IMR-90 (cell line): ENCODE measurements at regions not wholly inside any gene's neighbourhood (a gene's known extent, or its start where the extent isn't known, plus 50 kb on each side); places are given as distances from the start of the nearest gene placed in this dataset.

ENCODE experiments used
- ATAC-seq: fragments of 200-7000 bp; cut with Tn5 transposase; 2 replicates; pipeline ENCODE4 v1.9.1; 2020; ENCODE audit warnings: low read depth, mild to moderate bottlenecking, moderate library complexity
- BruUV-seq: library from RNA; stranded (reverse); fragments of 400-500 nt; replicated peaks from 2 replicates; lab custom pipeline; 2021; lab: Mats Ljungman, UMichigan
- CTCF ChIA-PET: fragments of 300-600 bp; formaldehyde crosslinking; extraction: SDS; loops from one replicate; lab custom pipeline; 2021; ENCODE audit warnings: antibody characterized with exemption; lab: Yijun Ruan, JAX
- POLR2A ChIA-PET: fragments of 300-600 bp; sonication (Branson Sonifier 250); formaldehyde crosslinking; loops from one replicate; lab custom pipeline; 2022; ENCODE audit warnings: antibody characterized with exemption; ENCODE audit not compliant: unreplicated experiment; lab: Charles Lee
- DNase-seq: peaks from one replicate; pipeline ENCODE4 v3.0.0; 2013
- H2AFZ ChIP-seq: replicated peaks from 2 replicates; pipeline ENCODE3; 2013; ENCODE audit warnings: low read length, mild to moderate bottlenecking; ENCODE audit not compliant: poor library complexity
- H2AK5ac ChIP-seq: 2 replicates; pipeline ENCODE4 v1.6.1; 2013; ENCODE audit warnings: low read depth, low read length, inconsistent platforms
- H2AK9ac ChIP-seq: replicated peaks from 2 replicates; pipeline ENCODE3; 2013; ENCODE audit warnings: mild to moderate bottlenecking, low read depth, low read length, moderate library complexity; ENCODE audit not compliant: poor library complexity
- H2BK120ac ChIP-seq: 2 replicates; pipeline ENCODE4 v1.6.1; 2013; ENCODE audit warnings: low read depth, low read length, inconsistent platforms
- H2BK15ac ChIP-seq: 3 replicates; pipeline ENCODE4 v1.6.1; 2013; ENCODE audit warnings: low read depth, low read length, inconsistent platforms
- H2BK20ac ChIP-seq: 2 replicates; pipeline ENCODE4 v1.6.1; 2013; ENCODE audit warnings: low read depth, mild to moderate bottlenecking, inconsistent platforms, low read length, moderate library complexity
- H2BK5ac ChIP-seq: 2 replicates; pipeline ENCODE4 v1.6.1; 2013; ENCODE audit warnings: mild to moderate bottlenecking, low read depth, low read length, inconsistent platforms; ENCODE audit not compliant: poor library complexity, severe bottlenecking
- H3K14ac ChIP-seq: replicated peaks from 2 replicates; pipeline ENCODE4 v1.6.1; 2013; ENCODE audit warnings: low read depth, low read length, inconsistent platforms
- H3K18ac ChIP-seq: 2 replicates; pipeline ENCODE4 v1.6.1; 2013; ENCODE audit warnings: low read depth, low read length, control low read depth
- H3K23ac ChIP-seq: 2 replicates; pipeline ENCODE4 v1.6.1; 2013; ENCODE audit warnings: low read depth, low read length, inconsistent platforms
- H3K27ac ChIP-seq: 2 replicates; pipeline ENCODE4 v1.5.1; 2013; ENCODE audit warnings: mild to moderate bottlenecking, control low read depth, low read length; ENCODE audit not compliant: insufficient read depth
- H3K27me3 ChIP-seq: 2 replicates; pipeline ENCODE4 v1.6.1; 2013; ENCODE audit warnings: low read length; ENCODE audit not compliant: control insufficient read depth, insufficient read depth
- H3K36me3 ChIP-seq: 2 replicates; pipeline ENCODE4 v1.6.1; 2013; ENCODE audit warnings: low read length, mixed read lengths; ENCODE audit not compliant: control insufficient read depth, insufficient read depth
- H3K4ac ChIP-seq: 2 replicates; pipeline ENCODE4 v1.6.1; 2013; ENCODE audit warnings: low read depth, low read length, inconsistent platforms
- H3K4me1 ChIP-seq: 2 replicates; pipeline ENCODE4 v1.6.1; 2013; ENCODE audit warnings: low read length, mixed read lengths; ENCODE audit not compliant: control insufficient read depth, insufficient read depth
- H3K4me2 ChIP-seq: 2 replicates; pipeline ENCODE4 v1.6.1; 2013; ENCODE audit warnings: low read depth, mild to moderate bottlenecking, control low read depth, low read length, moderate library complexity
- H3K4me3 ChIP-seq: 2 replicates; pipeline ENCODE4 v1.5.1; 2013; ENCODE audit warnings: low read depth, mild to moderate bottlenecking, control low read depth, low read length, moderate library complexity; ENCODE audit not compliant: insufficient read depth
- H3K56ac ChIP-seq: 2 replicates; pipeline ENCODE4 v1.6.1; 2013; ENCODE audit warnings: low read length, inconsistent platforms; ENCODE audit not compliant: insufficient read depth; ENCODE audit errors: extremely low read depth
- H3K79me1 ChIP-seq, 2 experiments: 2 replicates each; pipeline ENCODE4 v1.6.1; 2013; ENCODE audit warnings: low read length in 2 of 2, inconsistent platforms in 1 of 2, low read depth in 1 of 2
- H3K9ac ChIP-seq: 2 replicates; pipeline ENCODE4 v1.6.1; 2013; ENCODE audit warnings: low read depth, low read length, control low read depth
- H3K9me1 ChIP-seq: 2 replicates; pipeline ENCODE4 v1.6.1; 2013; ENCODE audit warnings: low read length, inconsistent platforms; ENCODE audit not compliant: insufficient read depth
- H3K9me3 ChIP-seq: 2 replicates; pipeline ENCODE4 v1.6.1; 2013; ENCODE audit warnings: low read length; ENCODE audit not compliant: control insufficient read depth, insufficient read depth
- H4K20me1 ChIP-seq: 2 replicates; pipeline ENCODE4 v1.6.1; 2013; ENCODE audit warnings: low read length, inconsistent platforms; ENCODE audit not compliant: insufficient read depth
- H4K5ac ChIP-seq: 2 replicates; pipeline ENCODE4 v1.6.1; 2013; ENCODE audit warnings: mild to moderate bottlenecking, low read depth, low read length, control low read depth
- H4K8ac ChIP-seq, 2 experiments: 2 replicates each; pipeline ENCODE4 v1.6.1; 2013; ENCODE audit warnings: low read depth in 2 of 2, low read length in 2 of 2, control low read depth in 1 of 2, inconsistent platforms in 1 of 2
- H4K91ac ChIP-seq: 2 replicates; pipeline ENCODE4 v1.6.1; 2013; ENCODE audit warnings: low read depth, low read length, inconsistent platforms; ENCODE audit not compliant: insufficient read depth
- BHLHE40 ChIP-seq: fragments of 150-350 bp; IDR thresholded peaks from 2 replicates; pipeline ENCODE4 v1.6.1; 2016; ENCODE audit warnings: mild to moderate bottlenecking, low read depth, low read length
- CEBPB ChIP-seq: IDR thresholded peaks from 2 replicates; pipeline ENCODE4 v1.6.1; 2012; ENCODE audit warnings: low read depth, low read length, improper control_type of control experiment
- CHD1 ChIP-seq: IDR thresholded peaks from 2 replicates; pipeline ENCODE4 v1.6.1; 2012; ENCODE audit warnings: low read depth, low read length, improper control_type of control experiment
- CTCF ChIP-seq: conservative IDR thresholded peaks from 2 replicates; pipeline ENCODE4 v1.5.1; 2012; ENCODE audit warnings: mild to moderate bottlenecking, low read depth, low read length, improper control_type of control experiment
- ELK1 ChIP-seq: fragments of 150-350 bp; IDR thresholded peaks from 2 replicates; pipeline ENCODE4 v1.6.1; 2016; ENCODE audit warnings: low read depth, mild to moderate bottlenecking, low read length, moderate library complexity, borderline replicate concordance
- FOS ChIP-seq: fragments of 150-350 bp; IDR thresholded peaks from 2 replicates; pipeline ENCODE4 v1.6.1; 2016; ENCODE audit warnings: low read depth, low read length
- MAFK ChIP-seq: IDR thresholded peaks from 2 replicates; pipeline ENCODE4 v1.6.1; 2012; ENCODE audit warnings: low read depth, low read length, improper control_type of control experiment
- MAZ ChIP-seq: IDR thresholded peaks from 2 replicates; pipeline ENCODE4 v1.6.1; 2012; ENCODE audit warnings: low read depth, mild to moderate bottlenecking, low read length, improper control_type of control experiment, moderate library complexity, borderline replicate concordance
- MXI1 ChIP-seq: IDR thresholded peaks from 2 replicates; pipeline ENCODE4 v1.6.1; 2012; ENCODE audit warnings: low read depth, mild to moderate bottlenecking, low read length, moderate library complexity, borderline replicate concordance
- NFE2L2 ChIP-seq: fragments of 150-350 bp; IDR thresholded peaks from 2 replicates; pipeline ENCODE4 v1.6.1; 2016; ENCODE audit warnings: low read depth, mild to moderate bottlenecking, low read length
- POLR2A ChIP-seq: IDR thresholded peaks from 2 replicates; pipeline ENCODE4 v1.6.1; 2012; ENCODE audit warnings: mild to moderate bottlenecking, low read depth, low read length
- RAD21 ChIP-seq: IDR thresholded peaks from 2 replicates; pipeline ENCODE4 v1.6.1; 2012; ENCODE audit warnings: low read length, improper control_type of control experiment
- RCOR1 ChIP-seq: IDR thresholded peaks from 2 replicates; pipeline ENCODE4 v1.6.1; 2012; ENCODE audit warnings: mild to moderate bottlenecking, low read length, improper control_type of control experiment; ENCODE audit not compliant: insufficient replicate concordance
- RFX5 ChIP-seq: IDR thresholded peaks from 2 replicates; pipeline ENCODE4 v1.8.0; 2012; ENCODE audit warnings: low read depth, mild to moderate bottlenecking, low read length, moderate library complexity
- SMC3 ChIP-seq: fragments of 150-350 bp; IDR thresholded peaks from 2 replicates; pipeline ENCODE4 v1.6.1; 2016; ENCODE audit warnings: low read depth, mild to moderate bottlenecking, antibody characterized with exemption, low read length, moderate library complexity
- whole genome bisulfite sequencing, 2 experiments: methylation state at CpG; one replicate each; pipeline versions ENCODE4 v1.1.5 to v1.1.7; 2013; ENCODE audit warnings: missing lambda C conversion rate in 2 of 2; ENCODE audit not compliant: insufficient read length in 1 of 2; ENCODE audit errors: extremely low coverage in 2 of 2; 5-methylcytosine and 5-hydroxymethylcytosine counted together
- dilution Hi-C: fragments of 300-500 bp; cut with HindIII; formaldehyde crosslinking; loops from one replicate; pipeline ENCODE4 v1.14.3; 2018; ENCODE audit warnings: low sequenced_read_pairs; ENCODE audit not compliant: unreplicated experiment
- in situ Hi-C: fragments of 300-500 bp; cut with MboI; formaldehyde crosslinking; loops from 3 replicates; pipeline ENCODE4 v1.14.3; 2019; ENCODE audit warnings: low sequenced_read_pairs, inconsistent platforms, mixed read lengths
- intact Hi-C: fragments of 100-400 bp; cut with micrococcal nuclease; formaldehyde crosslinking; loops from 2 replicates; pipeline ENCODE4 v1.10.0; 2022

- no peak for TF ChIP-seq CEBPB
- TF ChIP-seq POLR2A: no peak
- no peak for TF ChIP-seq MXI1
- TF ChIP-seq CTCF: no peak
- no peak for TF ChIP-seq RAD21
- no peak for TF ChIP-seq CHD1
- no peak for TF ChIP-seq BHLHE40
- TF ChIP-seq ELK1: no peak
- no peak for TF ChIP-seq MAZ
- TF ChIP-seq SMC3: no peak
- no peak for TF ChIP-seq FOS
- no peak for TF ChIP-seq NFE2L2
- TF ChIP-seq RCOR1: no peak
- no peak for TF ChIP-seq MAFK
- no peak for TF ChIP-seq RFX5
- Histone ChIP-seq H3K23ac (no peak overlapping the region), H4K91ac (no peak overlapping the region), H3K4ac (no peak overlapping the region), H2BK15ac (no peak overlapping the region), H3K56ac (no peak overlapping the region), H2AFZ (no peak overlapping the region), H2BK5ac (no peak overlapping the region), H3K27ac (no peak overlapping the region), H3K4me2 (no peak overlapping the region), H3K4me1 (no peaks in the 10 kb centered on the region), H3K4me3 (no peak overlapping the region), H3K14ac (no peak overlapping the region), H4K20me1 (no peaks in the 10 kb centered on the region), H3K18ac (no peak overlapping the region), H4K5ac (no peak overlapping the region), H3K36me3 (no peaks in the 10 kb centered on the region), H3K9me3 (no peaks in the 10 kb centered on the region), H4K8ac (no peak overlapping the region), H2AK5ac (no peak overlapping the region), H3K9ac (no peak overlapping the region), H3K9me1 (no peaks in the 10 kb centered on the region), H3K79me1 (no peaks in the 10 kb centered on the region), H3K27me3 (no peaks in the 10 kb centered on the region), H2AK9ac (no peak overlapping the region), H2BK20ac (no peak overlapping the region), H2BK120ac (no peak overlapping the region)
- POLR2A ChIA-PET: no interaction called here
- in situ Hi-C loops (no loop called here), dilution Hi-C loops (no loop called here), intact Hi-C loops (no loop called here)
- no peak for ATAC-seq
- DNase-seq: no peak
- CTCF ChIA-PET: interaction anchor here (0.9 kb wide), 1 partner anchor 12 kb away, joined by 3 read pairs; no protein-coding TSS in a partner anchor
- no TSS peak for BruUV-seq
- WGBS, 2 experiments: no CpG with 5 or more reads among the region's 2 CpGs
These were observed 1160.8 kb upstream of the ADGRL2 start for GRCh38 chr1:80639777-80640533.
